ENCODE measurements at regions not wholly inside any gene's neighbourhood (a gene's known extent, or its start where the extent isn't known, plus 50 kb on each side); places are given as distances from the start of the nearest gene placed in this dataset.
"Not testable (repeated sequence)": the region's sequence is repeated elsewhere in the genome, so short reads cannot be mapped to it uniquely, and the experiment has no call there.

- no peaks in the 10 kb centered on the region for H3K4me1 Mint-ChIP-seq
- H3K27me3 ChIP-seq (ENCODE audit: control insufficient read depth in 2 of 2, insufficient read depth in 2 of 2, low read length in 2 of 2): no peaks in the 10 kb centered on the region
- no peak for TF ChIP-seq CTCF (IDR thresholded peaks at IDR 0.05)
These were observed 261.3 kb upstream of the LRRC4C start for GRCh38 chr11:41720761-41721160.

GRCh38 chr11:41728161-41728560 is 268.7 kb upstream of the LRRC4C start:
- H3K4me1 ChIP-seq (ENCODE audit: control insufficient read depth in 1 of 2, insufficient read depth in 2 of 2, low read length in 2 of 2); H3K79me2 ChIP-seq (ENCODE audit: insufficient read depth, low read length); intact Hi-C loops (cut with micrococcal nuclease); H3K4me1 Mint-ChIP-seq; H3K27ac ChIP-seq (ENCODE audit: low read depth in 1 of 2, low read length in 2 of 2); H3K27ac Mint-ChIP-seq; H3K27me3 Mint-ChIP-seq (ENCODE audit: low read depth in 3 of 3); DNase-seq; H3K4me3 ChIP-seq (replicated peaks in 1 of 3; ENCODE audit: low read depth in 2 of 3, low read length in 3 of 3); H2AFZ ChIP-seq (ENCODE audit: insufficient read depth, low read depth, low read length, poor library complexity, severe bottlenecking); H3K36me3 Mint-ChIP-seq; H3K9ac ChIP-seq (ENCODE audit: insufficient read depth, low read length, poor library complexity, severe bottlenecking); H3K27me3 ChIP-seq (ENCODE audit: control insufficient read depth in 2 of 2, insufficient read depth in 2 of 2, low read length in 2 of 2); H4K20me1 ChIP-seq (ENCODE audit: insufficient read depth, low read length); H3K4me2 ChIP-seq (replicated peaks; ENCODE audit: extremely low read depth, low read length, poor library complexity, severe bottlenecking); H3K36me3 ChIP-seq (replicated peaks in 1 of 2; ENCODE audit: control insufficient read depth in 1 of 2, insufficient read depth in 2 of 2, low read length in 2 of 2); H3K4me3 Mint-ChIP-seq: not testable (repeated sequence)
- peaks cover 2 to 26% (median 8%) of the 10 kb centered on the region in 7 donors for H3K9me3 Mint-ChIP-seq
- WGBS (ENCODE audit: insufficient coverage): 83% methylated on average over 6 of the region's 6 CpGs
- H3K9me3 ChIP-seq (replicated peaks in 1 of 2; ENCODE audit: control insufficient read depth in 1 of 2, insufficient read depth in 1 of 2, low read length in 2 of 2): peaks cover 7 to 22% of the 10 kb centered on the region in 2 donors

More at GRCh38 chr11:41720761-41721160, 261.3 kb upstream of the LRRC4C start:
- Mint-ChIP-seq H3K9me3 (peaks cover 2 to 10% (median 4%) of the 10 kb centered on the region in 7 donors), H3K27me3 (ENCODE audit: low read depth in 3 of 3) (no peaks in the 10 kb centered on the region), H3K4me3 (no peak overlapping the region), H3K36me3 (no peaks in the 10 kb centered on the region), H3K27ac (no peak overlapping the region)
- no peaks in the 10 kb centered on the region for H3K4me1 ChIP-seq (ENCODE audit: control insufficient read depth in 1 of 2, insufficient read depth in 2 of 2, low read length in 2 of 2)
- intact Hi-C loops (cut with micrococcal nuclease): no loop called here
- no peaks in the 10 kb centered on the region for H3K79me2 ChIP-seq (ENCODE audit: insufficient read depth, low read length)
- no peaks in the 10 kb centered on the region for H3K36me3 ChIP-seq (replicated peaks in 1 of 2; ENCODE audit: control insufficient read depth in 1 of 2, insufficient read depth in 2 of 2, low read length in 2 of 2)
- no peak overlapping the region for H3K4me2 ChIP-seq (replicated peaks; ENCODE audit: extremely low read depth, low read length, poor library complexity, severe bottlenecking)
- H3K27ac ChIP-seq (ENCODE audit: low read depth in 1 of 2, low read length in 2 of 2): no peak overlapping the region
- H4K20me1 ChIP-seq (ENCODE audit: insufficient read depth, low read length): no peaks in the 10 kb centered on the region
- H2AFZ ChIP-seq (ENCODE audit: insufficient read depth, low read depth, low read length, poor library complexity, severe bottlenecking): no peak overlapping the region
- no peak overlapping the region for H3K9ac ChIP-seq (ENCODE audit: insufficient read depth, low read length, poor library complexity, severe bottlenecking)
- no peak overlapping the region for H3K4me3 ChIP-seq (replicated peaks in 1 of 3; ENCODE audit: low read depth in 2 of 3, low read length in 3 of 3)
- peaks cover 12 to 13% of the 10 kb centered on the region in 2 donors for H3K9me3 ChIP-seq (replicated peaks in 1 of 2; ENCODE audit: control insufficient read depth in 1 of 2, insufficient read depth in 1 of 2, low read length in 2 of 2)
- no peak for DNase-seq
- 100% methylated on average over 1 of the region's 2 CpGs for WGBS (ENCODE audit: insufficient coverage)
